HG03520 (cell line): ENCODE measurements at regions not wholly inside any gene's neighbourhood (a gene's known extent, or its start where the extent isn't known, plus 50 kb on each side); places are given as distances from the start of the nearest gene placed in this dataset.
"Not testable (repeated sequence)": the region's sequence is repeated elsewhere in the genome, so short reads cannot be mapped to it uniquely, and the experiment has no call there.

Experiments
- ATAC-seq: cut with Tn5 transposase; IDR thresholded peaks from one replicate; pipeline ENCODE4 v1.9.1; 2021; ENCODE audit warnings: mild to moderate bottlenecking, moderate library complexity; ENCODE audit not compliant: unreplicated experiment

- not testable (repeated sequence) for ATAC-seq
Observed at GRCh38 chr1:149352205-149352604, 122.6 kb upstream of the NBPF19 start.

- not testable (repeated sequence) for ATAC-seq
Observed at GRCh38 chr1:149354579-149354978, 120.3 kb upstream of the NBPF19 start.

- ATAC-seq = not testable (repeated sequence)
Observed at GRCh38 chr1:149355748-149356147, 119.1 kb upstream of the NBPF19 start.

GRCh38 chr1:149356152-149356551 lies 118.7 kb upstream of the NBPF19 start:
- ATAC-seq = not testable (repeated sequence)

GRCh38 chr1:149360351-149360750 lies 114.5 kb upstream of the NBPF19 start:
- not testable (repeated sequence) for ATAC-seq

- not testable (repeated sequence) for ATAC-seq
Observed at GRCh38 chr1:149361310-149361709, 113.5 kb upstream of the NBPF19 start.

- not testable (repeated sequence) for ATAC-seq
Observed at GRCh38 chr1:149364188-149364981, 110.5 kb upstream of the NBPF19 start.

- ATAC-seq = not testable (repeated sequence)
Observed at GRCh38 chr1:149366402-149366801, 108.4 kb upstream of the NBPF19 start.

GRCh38 chr1:149367472-149368044 lies 107.3 kb upstream of the NBPF19 start:
- ATAC-seq = not testable (repeated sequence)

- not testable (repeated sequence) for ATAC-seq
Observed at GRCh38 chr1:149368337-149368736, 106.5 kb upstream of the NBPF19 start.

- ATAC-seq = not testable (repeated sequence)
Observed at GRCh38 chr1:149369081-149369480, 105.8 kb upstream of the NBPF19 start.

- not testable (repeated sequence) for ATAC-seq
Observed at GRCh38 chr1:149371955-149372354, 102.9 kb upstream of the NBPF19 start.

- ATAC-seq = not testable (repeated sequence)
Observed at GRCh38 chr1:149378462-149378861, 96.4 kb upstream of the NBPF19 start.

- not testable (repeated sequence) for ATAC-seq
Observed at GRCh38 chr1:149390173-149390926, 84.5 kb upstream of the NBPF19 start.

- ATAC-seq = not testable (repeated sequence)
Observed at GRCh38 chr1:149390931-149391330, 83.9 kb upstream of the NBPF19 start.

- ATAC-seq = not testable (repeated sequence)
Observed at GRCh38 chr1:149395802-149396201, 79.0 kb upstream of the NBPF19 start.

- not testable (repeated sequence) for ATAC-seq
Observed at GRCh38 chr1:149398527-149398926, 76.3 kb upstream of the NBPF19 start.

GRCh38 chr1:149408404-149408803 lies 66.4 kb upstream of the NBPF19 start:
- not testable (repeated sequence) for ATAC-seq

- not testable (repeated sequence) for ATAC-seq
Observed at GRCh38 chr1:149415373-149415772, 59.5 kb upstream of the NBPF19 start.

GRCh38 chr1:149418782-149419181 lies 56.1 kb upstream of the NBPF19 start:
- not testable (repeated sequence) for ATAC-seq

GRCh38 chr1:149423122-149423521 lies 51.7 kb upstream of the NBPF19 start:
- not testable (repeated sequence) for ATAC-seq
